ENCODE measurements at regions not wholly inside any gene's neighbourhood (a gene's known extent, or its start where the extent isn't known, plus 50 kb on each side); places are given as distances from the start of the nearest gene placed in this dataset.
A peak's percentile ranks its signal among the peaks of the same experiment; 100 is the strongest.

GRCh38 chr6:28741363-28741762 is 182.4 kb downstream of the TRIM27 start:
- no peak for DNase-seq

- peak; percentile 77 for DNase-seq
Observed at GRCh38 chr6:28742668-28743270, 181.0 kb downstream of the TRIM27 start.

DNA sequence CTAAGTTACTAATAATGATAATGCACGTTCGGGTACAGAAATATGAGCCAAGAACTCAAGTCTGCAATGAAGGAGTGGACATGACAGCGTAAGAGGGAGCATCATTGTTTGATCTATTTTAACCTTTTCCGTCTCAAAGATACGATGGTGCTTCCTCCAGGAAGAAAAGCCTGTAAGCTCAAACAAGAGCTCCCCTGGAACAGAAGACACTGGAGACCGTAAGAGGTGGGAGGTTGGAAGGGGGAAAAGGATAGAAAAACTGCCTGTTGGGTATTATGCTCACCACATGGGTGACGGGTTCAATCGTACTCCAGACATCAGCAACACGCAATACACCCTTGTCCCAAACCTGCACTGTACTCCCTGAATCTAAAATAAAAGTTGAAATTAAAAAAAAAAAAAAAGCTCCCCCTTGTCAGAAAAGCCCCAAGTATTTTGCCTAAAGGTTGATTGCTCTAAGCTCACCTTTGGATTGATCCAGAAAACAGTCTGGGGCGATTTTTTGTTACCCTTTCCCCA is 180.5 kb downstream of the TRIM27 start:
- DNase-seq: peak; percentile 7

DNA sequence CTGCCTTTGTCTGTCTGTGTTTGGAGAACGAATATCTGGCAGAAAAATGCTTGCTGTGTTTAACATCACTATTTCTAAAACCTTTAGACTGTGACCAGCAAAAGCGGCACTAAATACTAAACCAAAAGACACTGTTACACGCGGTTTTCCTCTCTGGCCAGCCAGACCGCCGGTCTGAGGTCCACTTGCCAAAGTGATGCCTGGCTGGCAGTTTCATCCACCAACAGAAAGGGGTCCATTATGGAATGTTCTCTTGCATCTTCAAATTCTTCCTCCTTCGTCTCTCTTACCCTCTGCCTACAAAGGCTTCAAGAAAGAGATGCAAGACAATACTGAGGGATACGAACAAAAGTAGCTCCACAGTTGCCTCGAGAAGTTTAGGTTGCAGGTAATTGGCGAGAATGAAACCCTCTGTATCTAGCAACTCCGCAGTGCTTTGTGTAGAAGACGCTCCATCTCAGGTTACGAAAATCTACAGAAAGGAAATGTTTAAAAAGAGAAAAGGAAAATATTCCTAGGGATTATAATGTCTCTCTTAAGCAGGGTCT is 176.6 kb downstream of the TRIM27 start:
- DNase-seq: no peak

DNA sequence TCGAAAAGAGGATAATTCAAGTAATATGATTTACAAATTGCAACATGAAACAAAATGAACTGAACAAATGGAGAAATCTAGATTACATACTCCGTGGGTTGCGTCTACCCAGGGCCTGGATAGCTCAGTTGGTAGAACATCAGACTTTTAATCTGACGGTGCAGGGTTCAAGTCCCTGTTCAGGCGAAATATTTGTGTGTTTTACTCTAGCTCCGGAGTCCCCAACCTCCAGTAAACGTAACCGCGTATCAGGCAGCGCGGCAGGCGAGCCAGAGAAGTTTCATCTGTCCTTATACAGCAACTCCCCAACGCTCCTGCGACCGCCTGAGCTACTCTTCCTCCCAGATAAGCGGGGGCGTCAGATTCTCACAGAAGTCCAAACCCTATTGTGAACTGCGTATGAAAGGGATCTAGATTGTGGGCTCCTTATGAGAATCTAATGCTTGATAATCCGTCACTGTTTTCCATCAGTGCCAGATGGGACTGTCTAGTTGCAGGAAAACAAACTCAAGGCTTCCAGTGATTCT is 176.1 kb downstream of the TRIM27 start:
- DNase-seq: peak; percentile 81

GRCh38 chr6:28748192-28748591 is 175.6 kb downstream of the TRIM27 start:
- no peak for DNase-seq

DNA sequence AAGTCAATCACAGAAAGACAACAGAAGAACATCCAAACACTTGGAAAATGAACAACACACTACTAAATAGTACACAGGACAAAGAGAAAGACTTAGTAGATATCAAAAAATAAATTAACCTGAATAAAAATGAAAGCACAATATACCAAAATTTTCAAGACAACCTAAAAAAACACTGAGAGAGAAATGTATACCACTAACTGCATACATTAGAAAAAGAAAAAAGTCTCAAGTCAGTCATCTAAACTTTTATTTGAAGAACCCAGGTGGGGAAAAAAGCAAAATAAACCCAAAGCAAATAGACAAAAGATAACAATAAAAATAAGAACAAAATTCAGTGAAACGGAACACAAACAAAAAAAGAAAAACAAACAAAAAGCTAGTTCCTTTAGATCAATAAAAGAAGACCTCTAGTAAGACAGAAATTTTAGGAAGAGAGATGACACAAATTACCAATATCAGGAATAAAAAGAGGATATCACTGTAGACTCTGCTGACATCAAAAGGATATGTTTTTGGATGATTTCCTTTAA is 172.8 kb downstream of the TRIM27 start:
- DNase-seq: no peak

DNA sequence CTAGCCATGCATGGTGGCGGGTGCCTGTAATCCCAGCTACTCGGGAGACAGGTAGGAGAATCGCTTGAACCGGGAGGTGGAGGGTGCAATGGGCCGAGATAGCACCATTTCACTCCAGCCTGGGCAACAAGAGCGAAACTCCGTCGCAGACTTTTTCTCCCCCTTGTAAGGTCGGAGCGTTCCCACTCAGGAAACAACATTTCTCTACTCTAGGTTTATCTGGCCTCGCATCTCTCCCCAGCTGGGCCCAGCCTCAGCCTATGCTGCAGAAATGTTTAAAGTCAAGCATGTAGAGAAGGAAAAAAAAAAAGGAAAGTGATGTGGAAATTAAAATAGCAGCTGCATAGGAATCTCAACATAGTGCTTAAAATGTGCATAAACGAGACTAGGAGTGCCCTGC is 172.3 kb downstream of the TRIM27 start:
- DNase-seq: no peak

GRCh38 chr6:28751963-28752350 is 171.8 kb downstream of the TRIM27 start:
- DNase-seq: no peak

DNA sequence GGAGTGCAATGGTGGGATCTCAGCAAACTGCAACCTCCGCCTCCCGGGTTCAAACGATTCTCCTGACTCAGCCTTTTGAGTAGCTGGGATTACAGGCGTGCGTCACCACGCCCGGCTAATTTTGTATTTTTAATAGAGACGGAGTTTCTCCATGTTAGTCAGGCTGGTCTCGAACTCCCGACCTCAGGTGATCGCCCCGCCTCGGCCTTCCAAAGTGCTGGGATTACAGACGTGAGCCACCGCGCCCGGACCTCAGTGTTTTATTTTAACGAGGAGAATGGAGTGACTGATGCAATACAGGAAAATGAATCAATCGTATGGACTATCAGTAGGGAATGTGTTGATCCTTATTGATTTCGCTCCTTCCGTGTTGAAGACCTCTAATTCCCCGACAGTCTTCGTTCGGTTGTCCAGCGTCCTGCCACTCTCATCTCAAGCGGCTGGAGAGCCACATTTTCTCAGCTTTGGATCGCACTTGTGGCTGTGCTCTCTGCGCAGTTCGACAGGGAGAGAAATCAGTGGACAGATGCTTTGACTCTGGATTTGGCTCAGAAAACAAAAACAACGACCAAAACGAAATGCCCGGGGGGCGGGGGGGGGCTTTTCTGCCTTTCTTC is 166.2 kb downstream of the TRIM27 start:
- DNase-seq: peak; percentile 57

DNA sequence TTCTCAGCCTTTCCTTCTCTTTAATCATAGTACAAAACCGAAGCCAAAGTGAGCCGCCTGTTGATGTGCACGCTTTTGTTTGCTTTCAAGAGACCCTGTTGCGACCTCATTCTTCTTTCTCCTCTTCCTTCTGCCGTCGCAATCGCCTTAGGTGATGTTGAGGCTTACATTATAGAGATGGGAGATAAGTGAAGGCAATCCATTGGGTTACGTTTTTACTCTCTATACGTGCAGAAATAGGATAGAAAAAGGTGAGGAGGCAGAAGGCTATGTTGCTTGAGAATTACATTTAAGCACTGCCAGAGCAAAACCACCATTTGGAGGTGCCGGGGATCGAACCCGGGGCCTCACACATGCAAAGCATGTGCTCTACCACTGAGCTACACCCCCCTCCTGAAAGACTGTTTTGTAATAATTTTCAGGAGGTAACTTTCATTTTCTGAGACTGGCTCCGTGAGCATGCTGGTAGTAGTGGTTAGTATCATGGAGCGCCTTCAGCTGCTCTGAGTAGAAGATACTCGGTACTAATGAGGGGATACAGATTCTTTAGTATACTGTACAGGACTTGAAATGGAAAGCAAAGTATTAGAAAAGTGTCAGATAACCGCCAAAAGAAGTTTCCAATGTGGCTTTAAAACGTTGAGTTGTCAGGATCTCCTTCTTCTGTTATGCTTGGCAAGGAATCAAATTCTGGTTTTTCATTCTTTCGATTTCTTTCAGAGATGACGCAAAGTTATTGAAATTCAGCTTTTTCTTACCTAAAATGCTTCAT is 165.6 kb downstream of the TRIM27 start:
- DNase-seq: peak; percentile 76

GRCh38 chr6:28758818-28759235 is 165.0 kb downstream of the TRIM27 start:
- DNase-seq: no peak

- no peak for DNase-seq
Observed at GRCh38 chr6:28764014-28764723, 159.6 kb downstream of the TRIM27 start.

DNA sequence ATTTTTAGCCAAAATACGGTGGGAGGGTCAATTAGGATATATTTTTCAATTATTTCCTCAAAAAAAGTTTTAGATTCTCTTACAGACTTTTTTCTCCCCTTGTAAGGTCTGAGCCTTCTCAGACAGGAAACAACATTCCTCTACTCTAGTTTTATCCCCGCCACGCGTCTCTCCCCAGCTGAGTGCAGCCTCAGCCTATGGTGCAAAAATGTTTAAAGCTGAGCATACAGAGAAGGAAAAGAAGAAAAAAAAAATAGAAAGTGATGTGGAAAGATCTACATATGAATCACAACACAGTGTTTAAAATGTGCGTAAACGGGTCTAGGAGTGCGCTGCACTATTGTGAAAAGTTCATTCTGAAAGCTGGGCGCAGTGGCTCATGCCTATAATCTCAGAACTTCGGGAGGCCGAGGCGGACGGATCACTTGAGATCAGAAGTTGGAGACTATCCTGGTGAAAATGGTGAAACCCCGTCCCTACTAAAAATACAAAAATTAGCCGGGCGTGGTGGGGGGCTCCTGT is 159.0 kb downstream of the TRIM27 start:
- DNase-seq: no peak

- DNase-seq: no peak
Observed at GRCh38 chr6:28765978-28766351, 157.8 kb downstream of the TRIM27 start.

DNA sequence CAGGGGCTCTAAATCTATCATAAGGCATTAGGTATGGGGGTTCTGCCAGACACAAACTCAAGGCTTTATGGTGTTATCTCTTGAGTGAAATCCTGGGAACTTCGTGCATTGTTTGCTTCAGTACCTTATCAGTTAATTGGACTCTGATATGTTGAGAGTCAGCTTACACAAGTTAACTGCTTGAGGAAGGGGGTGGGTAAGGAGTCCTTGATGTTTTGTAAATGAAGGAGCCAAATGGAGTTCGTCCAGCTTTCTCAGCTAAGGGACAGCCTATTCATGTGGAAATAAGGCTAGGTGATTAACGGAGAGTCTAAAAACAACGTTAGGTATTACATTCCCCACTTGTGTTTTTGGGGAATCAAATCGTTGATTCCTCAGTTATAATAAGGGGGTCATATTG is 157.4 kb downstream of the TRIM27 start:
- DNase-seq: no peak

DNA sequence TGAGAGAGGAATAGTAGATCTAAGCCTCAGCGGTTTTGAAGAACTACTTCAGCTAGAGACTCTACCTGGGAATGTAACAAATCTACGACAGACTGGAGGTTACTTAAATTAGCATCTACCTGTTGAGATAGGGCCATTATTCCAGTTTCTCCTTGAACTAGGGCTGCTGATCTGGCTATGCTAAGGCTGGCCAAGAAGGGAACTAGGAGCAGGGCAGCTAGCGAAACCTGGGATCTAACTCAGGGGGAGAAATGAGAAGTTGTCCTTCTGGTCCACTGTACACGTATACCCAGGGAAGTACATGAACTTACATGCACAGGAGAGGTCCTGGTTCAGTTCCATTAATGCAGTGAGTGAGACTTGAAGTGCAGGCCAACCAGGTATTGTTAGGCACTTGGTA is 156.7 kb downstream of the TRIM27 start:
- DNase-seq: no peak

- no peak for DNase-seq
Observed at GRCh38 chr6:28767691-28768090, 156.1 kb downstream of the TRIM27 start.

GRCh38 chr6:28768187-28768913 is 155.4 kb downstream of the TRIM27 start:
- DNase-seq: no peak

DNA sequence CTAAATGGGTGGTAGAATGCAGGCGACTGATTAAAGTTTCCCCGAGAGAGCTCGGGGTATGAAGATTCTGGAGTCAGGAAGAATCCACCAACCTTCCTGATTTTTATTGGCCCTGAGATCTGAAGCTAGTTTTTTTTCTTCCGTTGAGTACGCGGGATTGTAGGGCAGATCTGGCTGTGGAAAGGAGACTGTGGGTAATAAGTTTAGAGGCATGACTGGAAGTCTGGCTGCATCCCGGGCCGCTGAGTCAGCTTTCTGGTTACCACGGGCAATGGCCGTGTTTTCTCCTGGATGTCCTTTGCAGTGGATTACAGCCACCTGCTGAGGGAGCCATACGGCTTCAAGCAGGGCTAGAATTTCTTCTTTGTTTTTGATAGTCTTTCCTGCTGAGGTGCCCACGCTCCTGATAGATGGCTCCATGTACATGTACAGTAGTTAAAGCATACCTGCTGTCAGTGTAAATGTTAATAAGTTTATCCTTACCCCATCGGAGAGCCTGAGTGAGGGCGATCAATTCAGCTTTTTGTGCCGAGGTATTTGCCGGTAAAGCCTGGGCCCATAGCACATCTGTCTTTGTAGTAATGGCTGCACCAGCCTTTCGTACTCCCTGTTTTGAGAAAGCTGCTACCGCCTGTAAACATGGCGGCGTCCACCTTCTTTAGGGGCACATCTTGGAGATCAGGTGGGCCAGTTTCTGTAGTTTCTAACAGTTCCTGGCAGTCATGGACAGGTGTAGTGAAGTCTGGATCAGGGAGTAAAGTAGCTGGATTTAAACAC is 154.0 kb downstream of the TRIM27 start:
- DNase-seq: peak; percentile 8

DNA sequence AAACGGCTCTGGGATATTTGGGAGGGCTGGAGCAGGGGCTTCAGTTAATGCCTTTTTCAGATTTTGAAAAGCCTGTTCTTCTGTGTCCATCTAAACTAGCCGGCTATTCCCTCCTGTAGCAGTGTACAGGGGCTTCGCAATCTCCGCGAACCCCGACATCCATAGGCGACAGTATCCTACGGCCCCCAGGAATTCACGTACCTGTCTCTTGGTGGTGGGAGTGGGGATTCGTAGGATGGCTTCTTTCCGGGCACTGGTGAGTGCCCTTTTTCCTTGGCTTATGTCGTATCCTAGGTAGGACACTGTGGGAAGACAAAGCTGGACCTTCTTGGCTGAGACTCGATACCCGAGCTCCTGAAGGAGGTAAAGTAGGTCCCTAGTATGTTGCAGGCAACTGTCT is 153.1 kb downstream of the TRIM27 start:
- no peak for DNase-seq
